ENCODE measurements at regions not wholly inside any gene's neighbourhood (a gene's known extent, or its start where the extent isn't known, plus 50 kb on each side); places are given as distances from the start of the nearest gene placed in this dataset.
"Not testable (repeated sequence)": the region's sequence is repeated elsewhere in the genome, so short reads cannot be mapped to it uniquely, and the experiment has no call there.

- no peak for DNase-seq (ENCODE audit: low spot score)
Observed at GRCh38 chr4:20122198-20122988, 129.3 kb upstream of the SLIT2 start.

GRCh38 chr4:20119141-20119540 is 132.6 kb upstream of the SLIT2 start:
- no peak for DNase-seq (ENCODE audit: low spot score)

- no peak for DNase-seq (ENCODE audit: low spot score)
Observed at GRCh38 chr4:20109391-20109790, 142.3 kb upstream of the SLIT2 start.

GRCh38 chr4:20106921-20107320 is 144.8 kb upstream of the SLIT2 start:
- DNase-seq (ENCODE audit: low spot score), result no peak

GRCh38 chr4:20101831-20102230 is 149.9 kb upstream of the SLIT2 start:
- DNase-seq (ENCODE audit: low spot score), result no peak

GRCh38 chr4:20096911-20097310 is 154.8 kb upstream of the SLIT2 start:
- DNase-seq (ENCODE audit: low spot score), result no peak

- no peak for DNase-seq (ENCODE audit: low spot score)
Observed at GRCh38 chr4:20095805-20096541, 155.7 kb upstream of the SLIT2 start.

GRCh38 chr4:20091781-20092180 is 159.9 kb upstream of the SLIT2 start:
- no peak for DNase-seq (ENCODE audit: low spot score)

- no peak for DNase-seq (ENCODE audit: low spot score)
Observed at GRCh38 chr4:20087522-20087911, 164.2 kb upstream of the SLIT2 start.

- no peak for DNase-seq (ENCODE audit: low spot score)
Observed at GRCh38 chr4:20086799-20087521, 164.7 kb upstream of the SLIT2 start.

- no peak for DNase-seq (ENCODE audit: low spot score)
Observed at GRCh38 chr4:20086067-20086798, 165.5 kb upstream of the SLIT2 start.

GRCh38 chr4:20085653-20086052 is 166.1 kb upstream of the SLIT2 start:
- DNase-seq (ENCODE audit: low spot score), result no peak

GRCh38 chr4:20085156-20085555 is 166.5 kb upstream of the SLIT2 start:
- no peak for DNase-seq (ENCODE audit: low spot score)

GRCh38 chr4:20084488-20084887 is 167.2 kb upstream of the SLIT2 start:
- no peak for DNase-seq (ENCODE audit: low spot score)

- DNase-seq (ENCODE audit: low spot score), result no peak
Observed at GRCh38 chr4:20078644-20079043, 173.1 kb upstream of the SLIT2 start.

GRCh38 chr4:20075248-20075871 is 176.3 kb upstream of the SLIT2 start:
- no peak for DNase-seq (ENCODE audit: low spot score)

GRCh38 chr4:20074450-20074849 is 177.3 kb upstream of the SLIT2 start:
- DNase-seq (ENCODE audit: low spot score), result no peak

GRCh38 chr4:20065952-20066351 is 185.8 kb upstream of the SLIT2 start:
- DNase-seq (ENCODE audit: low spot score), result no peak

GRCh38 chr4:20062857-20063256 is 188.8 kb upstream of the SLIT2 start:
- DNase-seq (ENCODE audit: low spot score), result not testable (repeated sequence)

- DNase-seq (ENCODE audit: low spot score), result no peak
Observed at GRCh38 chr4:20062054-20062453, 189.7 kb upstream of the SLIT2 start.

- no peak for DNase-seq (ENCODE audit: low spot score)
Observed at GRCh38 chr4:20050768-20051167, 200.9 kb upstream of the SLIT2 start.

- no peak for DNase-seq (ENCODE audit: low spot score)
Observed at GRCh38 chr4:20049889-20050288, 201.8 kb upstream of the SLIT2 start.
